ENCODE measurements at regions not wholly inside any gene's neighbourhood (a gene's known extent, or its start where the extent isn't known, plus 50 kb on each side); places are given as distances from the start of the nearest gene placed in this dataset.

DNA sequence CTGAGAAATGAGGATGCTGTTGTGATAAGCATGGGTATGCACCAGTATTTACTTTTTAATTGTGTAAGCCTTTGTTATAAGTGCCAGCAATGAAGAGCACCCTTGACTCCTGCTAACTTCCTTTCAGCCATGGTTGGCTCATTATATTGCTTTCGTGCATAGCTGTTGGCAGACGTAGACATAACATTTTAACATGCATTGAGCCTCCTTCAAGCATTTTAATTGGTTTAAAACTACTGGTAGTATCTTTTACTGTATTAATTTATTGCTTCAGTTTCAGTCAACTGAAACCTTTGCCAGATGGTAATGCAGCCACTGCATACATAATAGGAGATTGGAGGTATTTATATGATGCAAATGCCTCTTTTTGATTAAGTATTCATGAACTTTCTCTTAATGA, 1285.4 kb downstream of the PCDH18 start (continued):
- TF ChIP-seq, protein P1, sequence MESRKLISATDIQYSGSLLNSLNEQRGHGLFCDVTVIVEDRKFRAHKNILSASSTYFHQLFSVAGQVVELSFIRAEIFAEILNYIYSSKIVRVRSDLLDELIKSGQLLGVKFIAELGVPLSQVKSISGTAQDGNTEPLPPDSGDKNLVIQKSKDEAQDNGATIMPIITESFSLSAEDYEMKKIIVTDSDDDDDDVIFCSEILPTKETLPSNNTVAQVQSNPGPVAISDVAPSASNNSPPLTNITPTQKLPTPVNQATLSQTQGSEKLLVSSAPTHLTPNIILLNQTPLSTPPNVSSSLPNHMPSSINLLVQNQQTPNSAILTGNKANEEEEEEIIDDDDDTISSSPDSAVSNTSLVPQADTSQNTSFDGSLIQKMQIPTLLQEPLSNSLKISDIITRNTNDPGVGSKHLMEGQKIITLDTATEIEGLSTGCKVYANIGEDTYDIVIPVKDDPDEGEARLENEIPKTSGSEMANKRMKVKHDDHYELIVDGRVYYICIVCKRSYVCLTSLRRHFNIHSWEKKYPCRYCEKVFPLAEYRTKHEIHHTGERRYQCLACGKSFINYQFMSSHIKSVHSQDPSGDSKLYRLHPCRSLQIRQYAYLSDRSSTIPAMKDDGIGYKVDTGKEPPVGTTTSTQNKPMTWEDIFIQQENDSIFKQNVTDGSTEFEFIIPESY (IDR thresholded peaks at IDR 0.05) = no peak
- no peak for TF ChIP-seq IKZF2 (IDR thresholded peaks at IDR 0.05)
- TF ChIP-seq, protein P2, sequence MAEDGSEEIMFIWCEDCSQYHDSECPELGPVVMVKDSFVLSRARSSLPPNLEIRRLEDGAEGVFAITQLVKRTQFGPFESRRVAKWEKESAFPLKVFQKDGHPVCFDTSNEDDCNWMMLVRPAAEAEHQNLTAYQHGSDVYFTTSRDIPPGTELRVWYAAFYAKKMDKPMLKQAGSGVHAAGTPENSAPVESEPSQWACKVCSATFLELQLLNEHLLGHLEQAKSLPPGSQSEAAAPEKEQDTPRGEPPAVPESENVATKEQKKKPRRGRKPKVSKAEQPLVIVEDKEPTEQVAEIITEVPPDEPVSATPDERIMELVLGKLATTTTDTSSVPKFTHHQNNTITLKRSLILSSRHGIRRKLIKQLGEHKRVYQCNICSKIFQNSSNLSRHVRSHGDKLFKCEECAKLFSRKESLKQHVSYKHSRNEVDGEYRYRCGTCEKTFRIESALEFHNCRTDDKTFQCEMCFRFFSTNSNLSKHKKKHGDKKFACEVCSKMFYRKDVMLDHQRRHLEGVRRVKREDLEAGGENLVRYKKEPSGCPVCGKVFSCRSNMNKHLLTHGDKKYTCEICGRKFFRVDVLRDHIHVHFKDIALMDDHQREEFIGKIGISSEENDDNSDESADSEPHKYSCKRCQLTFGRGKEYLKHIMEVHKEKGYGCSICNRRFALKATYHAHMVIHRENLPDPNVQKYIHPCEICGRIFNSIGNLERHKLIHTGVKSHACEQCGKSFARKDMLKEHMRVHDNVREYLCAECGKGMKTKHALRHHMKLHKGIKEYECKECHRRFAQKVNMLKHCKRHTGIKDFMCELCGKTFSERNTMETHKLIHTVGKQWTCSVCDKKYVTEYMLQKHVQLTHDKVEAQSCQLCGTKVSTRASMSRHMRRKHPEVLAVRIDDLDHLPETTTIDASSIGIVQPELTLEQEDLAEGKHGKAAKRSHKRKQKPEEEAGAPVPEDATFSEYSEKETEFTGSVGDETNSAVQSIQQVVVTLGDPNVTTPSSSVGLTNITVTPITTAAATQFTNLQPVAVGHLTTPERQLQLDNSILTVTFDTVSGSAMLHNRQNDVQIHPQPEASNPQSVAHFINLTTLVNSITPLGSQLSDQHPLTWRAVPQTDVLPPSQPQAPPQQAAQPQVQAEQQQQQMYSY (CRISPR knock-in tag; IDR thresholded peaks at IDR 0.05) = no peak
- no peak for TF ChIP-seq NRF1 (conservative IDR thresholded peaks at IDR 0.05; ENCODE audit: low read depth, low read length)

DNA sequence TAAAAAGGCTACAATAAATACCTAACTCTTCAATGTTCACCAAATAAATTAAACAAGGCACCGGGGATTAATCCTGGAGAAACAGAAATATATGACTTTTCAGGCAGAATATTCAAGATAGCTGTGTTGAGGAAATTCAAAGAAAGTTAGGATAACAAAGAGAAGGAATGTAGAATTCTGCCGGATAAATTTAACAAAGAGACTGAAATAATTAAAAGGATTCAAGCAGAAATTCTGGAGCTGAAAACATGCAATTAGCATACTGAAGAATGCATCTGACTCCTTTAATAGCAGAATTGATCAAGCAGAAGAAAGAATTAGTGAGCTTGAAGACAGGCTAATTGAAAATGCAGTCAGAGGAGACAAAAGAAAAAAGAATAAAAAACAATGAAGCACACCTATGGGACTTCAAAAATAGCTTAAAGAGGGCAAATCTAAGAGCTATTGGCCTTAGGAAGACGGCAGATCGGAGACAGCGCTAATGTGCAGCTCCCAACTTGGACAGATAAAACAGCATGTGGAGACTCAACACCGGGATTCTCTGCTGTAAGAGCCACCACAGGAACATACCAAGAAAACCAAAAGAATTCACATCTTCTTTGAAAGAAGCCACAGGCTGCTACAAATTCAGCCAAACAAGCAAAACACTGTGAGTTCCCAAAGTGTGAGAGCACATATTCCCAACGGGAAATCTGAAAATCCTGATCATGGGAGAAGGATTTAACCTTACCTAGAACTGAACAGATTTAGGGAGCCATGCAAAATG, 1290.9 kb downstream of the PCDH18 start:
- Histone ChIP-seq H3K9ac (ENCODE audit: control insufficient read depth, insufficient read depth, low read length) (no peak overlapping the region), H4K20me1 (ENCODE audit: control insufficient read depth, insufficient read depth) (no peaks in the 10 kb centered on the region), H3K27ac (ENCODE audit: control insufficient read depth, insufficient read depth) (no peak overlapping the region), H3K36me3 (ENCODE audit: control insufficient read depth in 2 of 2, insufficient read depth in 2 of 2, low read length in 1 of 2) (no peaks in the 10 kb centered on the region), H2AFZ (ENCODE audit: control insufficient read depth, low read depth, low read length) (no peak overlapping the region), H3K9me3 (replicated peaks; ENCODE audit: control insufficient read depth, insufficient read depth, low read length) (no peaks in the 10 kb centered on the region), H3K79me2 (ENCODE audit: control insufficient read depth, insufficient read depth, low read length) (no peaks in the 10 kb centered on the region), H3K4me3 (no peak overlapping the region), H3K4me1 (ENCODE audit: control insufficient read depth, insufficient read depth, low read length) (no peaks in the 10 kb centered on the region), H3K4me2 (ENCODE audit: control insufficient read depth, insufficient read depth) (no peak overlapping the region), H3K27me3 (replicated peaks in 1 of 2; ENCODE audit: control insufficient read depth in 2 of 2, insufficient read depth in 2 of 2, low read length in 1 of 2) (no peaks in the 10 kb centered on the region)
- in situ Hi-C loops (cut with MboI) = no loop called here
- intact Hi-C loops (cut with micrococcal nuclease; ENCODE audit: unreplicated experiment) = no loop called here
- FAIRE-seq (no peak), DNase-seq (ENCODE audit: low read depth, low spot score) (no peak), ATAC-seq (no peak)
- 32% methylated on average over 7 of the region's 7 CpGs for WGBS (ENCODE audit: insufficient coverage, insufficient replicate concordance, low lambda C conversion rate, missing lambda C conversion rate)
- ChIA-PET CTCF (no interaction called here), SMC1A (ENCODE audit: uncharacterized antibody, unreplicated experiment) (no interaction called here), POLR2A (no interaction called here), RAD21 (ENCODE audit: unreplicated experiment) (no interaction called here)
- TF ChIP-seq POU2F2 (IDR thresholded peaks at IDR 0.05; ENCODE audit: borderline replicate concordance, low read depth, low read length) (no peak), POLR2AphosphoS5 (IDR thresholded peaks at IDR 0.05; ENCODE audit: low read length) (no peak), PAX5 (IDR thresholded peaks at IDR 0.05; ENCODE audit: borderline replicate concordance, low read depth, low read length) (no peak), SP1 (IDR thresholded peaks at IDR 0.05; ENCODE audit: low read depth, low read length) (no peak), SMAD1 (IDR thresholded peaks at IDR 0.05; ENCODE audit: low read depth, partially characterized antibody) (no peak), EGR1 (IDR thresholded peaks at IDR 0.05; ENCODE audit: borderline replicate concordance in 1 of 2, low read depth in 2 of 2, low read length in 2 of 2) (no peak), MYB (IDR thresholded peaks at IDR 0.05; ENCODE audit: borderline replicate concordance, low read depth, low read length) (no peak), SMAD5 (IDR thresholded peaks at IDR 0.05; ENCODE audit: low read depth) (no peak)
- TF ChIP-seq, protein P3, sequence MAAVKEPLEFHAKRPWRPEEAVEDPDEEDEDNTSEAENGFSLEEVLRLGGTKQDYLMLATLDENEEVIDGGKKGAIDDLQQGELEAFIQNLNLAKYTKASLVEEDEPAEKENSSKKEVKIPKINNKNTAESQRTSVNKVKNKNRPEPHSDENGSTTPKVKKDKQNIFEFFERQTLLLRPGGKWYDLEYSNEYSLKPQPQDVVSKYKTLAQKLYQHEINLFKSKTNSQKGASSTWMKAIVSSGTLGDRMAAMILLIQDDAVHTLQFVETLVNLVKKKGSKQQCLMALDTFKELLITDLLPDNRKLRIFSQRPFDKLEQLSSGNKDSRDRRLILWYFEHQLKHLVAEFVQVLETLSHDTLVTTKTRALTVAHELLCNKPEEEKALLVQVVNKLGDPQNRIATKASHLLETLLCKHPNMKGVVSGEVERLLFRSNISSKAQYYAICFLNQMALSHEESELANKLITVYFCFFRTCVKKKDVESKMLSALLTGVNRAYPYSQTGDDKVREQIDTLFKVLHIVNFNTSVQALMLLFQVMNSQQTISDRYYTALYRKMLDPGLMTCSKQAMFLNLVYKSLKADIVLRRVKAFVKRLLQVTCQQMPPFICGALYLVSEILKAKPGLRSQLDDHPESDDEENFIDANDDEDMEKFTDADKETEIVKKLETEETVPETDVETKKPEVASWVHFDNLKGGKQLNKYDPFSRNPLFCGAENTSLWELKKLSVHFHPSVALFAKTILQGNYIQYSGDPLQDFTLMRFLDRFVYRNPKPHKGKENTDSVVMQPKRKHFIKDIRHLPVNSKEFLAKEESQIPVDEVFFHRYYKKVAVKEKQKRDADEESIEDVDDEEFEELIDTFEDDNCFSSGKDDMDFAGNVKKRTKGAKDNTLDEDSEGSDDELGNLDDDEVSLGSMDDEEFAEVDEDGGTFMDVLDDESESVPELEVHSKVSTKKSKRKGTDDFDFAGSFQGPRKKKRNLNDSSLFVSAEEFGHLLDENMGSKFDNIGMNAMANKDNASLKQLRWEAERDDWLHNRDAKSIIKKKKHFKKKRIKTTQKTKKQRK (IDR thresholded peaks at IDR 0.05; ENCODE audit: low read depth, low read length) = no peak
- BruUV-seq (replicated peaks) = no TSS peak
